ENCODE measurements at regions not wholly inside any gene's neighbourhood (a gene's known extent, or its start where the extent isn't known, plus 50 kb on each side); places are given as distances from the start of the nearest gene placed in this dataset.
"Not testable (repeated sequence)": the region's sequence is repeated elsewhere in the genome, so short reads cannot be mapped to it uniquely, and the experiment has no call there.

GRCh38 chr14:71355324-71356201, 448.3 kb downstream of the PCNX1 start:
- peak in 9 of 58 donors; percentile 2 to 56 (median 4) for DNase-seq

GRCh38 chr14:71358209-71358931, 451.1 kb downstream of the PCNX1 start:
- no peak for DNase-seq

GRCh38 chr14:71358932-71359421, 451.7 kb downstream of the PCNX1 start:
- not testable (repeated sequence) for DNase-seq

GRCh38 chr14:71359823-71360222, 452.6 kb downstream of the PCNX1 start:
- DNase-seq, result no peak

GRCh38 chr14:71361336-71361735, 454.1 kb downstream of the PCNX1 start:
- no peak for DNase-seq

GRCh38 chr14:71361874-71362273, 454.6 kb downstream of the PCNX1 start:
- no peak for DNase-seq

- DNase-seq, result peak in 8 of 58 donors; percentile 4 to 50 (median 8)
Measured at GRCh38 chr14:71362282-71362681, 455.0 kb downstream of the PCNX1 start.

- DNase-seq, result no peak
Measured at GRCh38 chr14:71362920-71363584, 455.8 kb downstream of the PCNX1 start.

GRCh38 chr14:71363946-71364925, 457.0 kb downstream of the PCNX1 start:
- DNase-seq, result no peak

- no peak for DNase-seq
Measured at GRCh38 chr14:71365361-71365760, 458.1 kb downstream of the PCNX1 start.

GRCh38 chr14:71366861-71367260, 459.6 kb downstream of the PCNX1 start:
- no peak for DNase-seq

- no peak for DNase-seq
Measured at GRCh38 chr14:71371711-71372396, 464.6 kb downstream of the PCNX1 start.

- DNase-seq, result no peak
Measured at GRCh38 chr14:71372411-71372838, 465.2 kb downstream of the PCNX1 start.

- no peak for DNase-seq
Measured at GRCh38 chr14:71373773-71374172, 466.5 kb downstream of the PCNX1 start.

GRCh38 chr14:71374989-71375388, 467.7 kb downstream of the PCNX1 start:
- DNase-seq, result no peak

- DNase-seq, result no peak
Measured at GRCh38 chr14:71377099-71377498, 469.8 kb downstream of the PCNX1 start.

- no peak for DNase-seq
Measured at GRCh38 chr14:71380271-71380670, 473.0 kb downstream of the PCNX1 start.

GRCh38 chr14:71381814-71382213, 474.6 kb downstream of the PCNX1 start:
- DNase-seq, result no peak

- DNase-seq, result no peak
Measured at GRCh38 chr14:71382315-71382714, 475.1 kb downstream of the PCNX1 start.

- no peak for DNase-seq
Measured at GRCh38 chr14:71383510-71383909, 476.3 kb downstream of the PCNX1 start.

Measured in anterior cingulate cortex (tissue), 58 donors.